Kidney capillary endothelial cell (primary cell): ENCODE measurements at regions not wholly inside any gene's neighbourhood (a gene's known extent, or its start where the extent isn't known, plus 50 kb on each side); places are given as distances from the start of the nearest gene placed in this dataset.
"Not testable (repeated sequence)": the region's sequence is repeated elsewhere in the genome, so short reads cannot be mapped to it uniquely, and the experiment has no call there.

Experiments
- DNase-seq: peaks from one replicate; pipeline ENCODE4 v3.0.0-alpha.2; 2018; ENCODE audit warnings: low spot score

DNA sequence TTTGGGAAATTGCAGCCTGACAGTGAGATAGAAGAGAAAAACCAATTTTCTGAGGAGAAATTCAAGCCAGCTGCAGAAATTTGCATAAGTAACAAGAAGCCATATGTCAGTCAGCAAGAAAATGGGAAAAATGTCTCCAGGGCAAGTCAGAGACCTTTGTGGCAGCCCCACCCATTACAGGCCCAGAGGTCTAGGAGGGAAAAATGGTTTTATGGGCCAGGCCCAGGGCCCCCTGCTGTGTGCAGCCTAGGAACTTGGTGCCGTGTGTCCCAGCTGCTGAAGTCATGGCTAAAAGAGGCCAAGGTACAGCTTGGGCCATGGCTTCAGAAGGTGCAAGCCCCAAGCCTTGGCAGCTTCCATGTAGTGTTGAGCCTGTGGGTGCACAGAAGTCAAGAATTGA, 296.1 kb downstream of the TTC6 start:
- not testable (repeated sequence) for DNase-seq

DNA sequence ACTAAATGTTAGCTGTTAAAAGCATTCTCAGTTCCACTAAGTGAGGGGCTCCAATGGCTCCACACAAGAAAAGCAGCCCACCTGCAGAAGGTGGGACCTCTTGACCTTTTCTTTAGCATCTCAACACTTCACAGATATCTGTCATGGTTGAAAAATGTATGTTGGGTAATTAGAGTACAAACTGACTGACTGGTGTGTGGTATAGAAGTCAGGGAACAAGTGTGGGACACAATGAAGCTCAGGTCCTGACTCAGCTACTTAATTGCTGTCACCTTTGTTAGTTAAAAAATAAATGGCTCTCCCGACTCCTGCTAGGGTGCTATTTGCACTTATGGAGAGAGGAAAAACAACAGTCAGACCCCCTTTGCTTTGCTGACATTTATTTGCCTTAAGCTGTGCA, 299.0 kb downstream of the TTC6 start:
- DNase-seq: no peak

DNA sequence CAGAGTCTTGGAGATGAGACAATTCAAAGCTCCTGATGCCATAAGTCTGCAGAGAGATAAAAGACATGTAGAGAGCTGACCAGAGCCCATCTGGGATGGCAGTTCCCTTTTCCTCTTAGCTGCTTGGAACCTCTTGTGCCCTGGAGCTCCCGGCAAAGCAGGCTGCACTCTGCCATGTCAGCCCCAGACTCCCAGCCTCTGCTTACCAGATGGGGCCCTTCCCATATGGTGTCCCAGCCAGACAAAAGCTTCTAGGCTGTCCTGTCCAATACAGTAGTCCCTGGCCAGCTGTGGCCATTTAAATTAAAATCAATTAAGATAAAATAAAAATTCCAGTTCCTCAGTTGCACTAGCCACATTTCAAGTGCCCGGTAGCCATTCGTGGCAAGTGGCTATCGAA, 303.9 kb downstream of the TTC6 start:
- no peak for DNase-seq

DNA sequence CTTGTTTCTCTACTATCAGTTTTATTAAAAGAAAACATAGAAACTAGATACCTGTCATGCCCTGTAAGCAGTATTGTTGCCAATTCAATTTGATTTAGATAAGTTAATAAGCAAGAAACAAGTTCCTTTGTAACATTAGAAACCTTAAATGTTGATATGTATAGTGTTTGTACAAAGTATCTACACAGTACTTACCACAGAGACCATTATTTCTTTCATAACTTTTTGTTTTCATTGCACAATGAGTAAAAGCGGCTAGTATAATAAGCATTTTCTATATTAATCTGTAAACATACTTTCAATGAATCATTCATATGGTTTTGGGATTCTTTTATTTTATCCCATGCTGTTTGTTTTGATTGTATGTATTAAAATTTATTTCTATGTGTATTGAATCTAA, 305.1 kb downstream of the TTC6 start:
- no peak for DNase-seq

DNA sequence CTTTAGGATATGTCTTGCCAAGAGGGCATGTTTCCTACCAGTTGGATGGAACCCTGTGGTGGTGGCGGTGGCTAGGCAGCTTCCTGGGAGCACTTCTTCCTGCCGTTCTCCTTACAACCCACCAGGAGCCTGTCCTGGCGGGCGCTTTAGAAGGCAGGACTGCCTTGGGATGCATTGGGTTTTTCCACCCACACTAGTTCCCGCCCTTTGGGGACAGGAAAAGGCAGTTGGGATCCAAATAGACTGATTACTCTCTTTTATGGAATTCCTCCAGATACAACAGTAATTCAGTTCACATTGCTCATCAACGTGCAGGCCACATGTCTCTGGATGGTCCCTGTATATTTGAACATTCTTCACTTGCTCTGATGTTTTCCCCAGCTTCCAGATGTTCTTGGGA, 305.7 kb upstream of the SSTR1 start:
- no peak for DNase-seq

DNA sequence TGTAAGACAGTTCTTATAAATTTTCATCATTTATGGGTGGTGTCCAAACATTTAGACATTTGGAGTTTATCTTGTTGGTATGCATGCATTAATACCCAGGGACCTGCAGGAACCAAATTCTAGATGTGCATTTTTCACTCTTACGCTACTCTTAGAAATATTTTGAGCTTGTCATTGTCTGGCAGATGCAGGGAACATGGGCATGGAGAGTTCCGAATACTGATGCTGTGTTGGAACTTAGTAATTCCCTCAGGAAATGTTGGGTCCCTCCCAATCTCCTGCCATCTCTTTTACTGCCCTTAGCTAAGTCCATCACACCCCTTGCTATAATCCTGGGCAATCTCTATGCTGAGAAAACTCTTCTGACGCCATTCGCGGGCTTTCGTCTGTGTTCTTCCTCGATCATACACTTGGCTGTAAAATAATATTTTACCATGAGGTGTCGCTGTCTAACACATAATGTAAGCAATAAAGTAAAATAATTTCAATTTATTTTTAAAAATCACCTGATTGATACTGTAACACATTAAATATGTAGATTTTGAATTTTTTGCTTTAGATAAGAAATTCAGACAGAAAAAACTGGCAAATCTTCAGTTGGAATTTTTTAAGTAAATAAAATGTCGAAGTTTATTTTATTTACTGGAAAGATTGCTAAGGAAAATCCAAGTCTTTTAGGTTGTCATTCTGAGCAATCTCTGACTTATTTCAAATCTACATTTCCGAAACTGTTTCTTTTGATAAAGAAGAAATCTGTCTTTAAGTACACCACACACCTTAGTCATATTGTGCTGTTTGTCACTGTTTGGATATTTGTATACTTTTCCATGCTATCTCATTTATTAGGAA, 304.1 kb upstream of the SSTR1 start:
- peak; percentile 59 for DNase-seq

DNA sequence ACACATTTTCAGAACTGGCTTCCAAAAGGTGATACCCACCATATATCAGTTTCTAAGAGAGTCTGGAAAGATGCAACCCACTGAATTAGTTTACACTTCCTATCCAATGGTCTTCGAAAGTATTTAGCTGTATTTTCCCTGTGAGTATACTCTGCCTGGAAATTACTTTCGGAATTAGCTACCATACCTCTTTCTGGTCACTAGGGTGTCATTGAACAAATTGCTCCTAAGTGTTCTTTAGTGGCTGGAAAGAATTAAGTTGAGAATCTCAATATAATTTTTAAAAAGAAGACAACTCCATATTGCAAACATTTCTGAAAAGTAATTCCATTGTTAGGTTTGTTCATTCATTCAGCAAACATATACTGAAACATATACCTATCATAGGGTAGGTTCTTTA, 283.1 kb upstream of the SSTR1 start:
- DNase-seq: no peak

DNA sequence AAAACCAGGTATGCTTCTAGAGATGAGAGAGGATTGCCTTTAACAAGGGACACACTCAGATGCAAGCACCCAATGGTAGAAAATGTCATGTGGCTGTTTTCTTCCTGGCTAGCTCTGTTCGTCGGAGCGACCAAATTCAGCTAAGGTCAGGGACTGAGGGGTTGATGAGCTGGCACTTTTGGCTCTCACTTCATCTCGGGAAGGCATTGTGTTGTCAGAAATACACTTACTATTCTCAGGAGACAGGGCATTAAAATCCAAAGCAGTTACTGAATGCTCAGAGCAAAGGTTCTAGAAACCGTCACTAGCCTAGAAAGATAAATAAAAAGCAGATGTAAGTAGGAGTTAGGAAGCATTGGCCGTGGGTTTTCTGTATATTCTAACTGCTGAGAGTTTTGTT, 275.7 kb upstream of the SSTR1 start:
- no peak for DNase-seq

DNA sequence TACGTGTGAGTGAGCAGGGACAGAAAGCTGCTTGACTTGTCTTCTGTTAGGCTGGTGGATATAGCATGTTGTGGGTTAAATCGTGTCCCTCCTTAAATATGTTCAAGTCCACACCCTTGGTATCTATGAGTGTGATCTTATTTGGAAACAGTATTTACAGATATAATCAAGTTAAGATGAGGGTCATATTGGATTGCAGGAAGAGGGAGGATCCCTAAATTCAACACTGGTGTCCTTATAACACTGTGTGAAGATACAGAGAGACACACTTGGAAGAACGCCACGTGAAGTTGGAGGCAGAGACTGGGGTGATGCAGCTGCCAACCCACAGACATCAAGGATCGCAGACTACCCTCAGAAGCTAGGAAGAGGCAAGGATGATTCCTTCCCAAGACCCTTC, 275.2 kb upstream of the SSTR1 start:
- DNase-seq: no peak

DNA sequence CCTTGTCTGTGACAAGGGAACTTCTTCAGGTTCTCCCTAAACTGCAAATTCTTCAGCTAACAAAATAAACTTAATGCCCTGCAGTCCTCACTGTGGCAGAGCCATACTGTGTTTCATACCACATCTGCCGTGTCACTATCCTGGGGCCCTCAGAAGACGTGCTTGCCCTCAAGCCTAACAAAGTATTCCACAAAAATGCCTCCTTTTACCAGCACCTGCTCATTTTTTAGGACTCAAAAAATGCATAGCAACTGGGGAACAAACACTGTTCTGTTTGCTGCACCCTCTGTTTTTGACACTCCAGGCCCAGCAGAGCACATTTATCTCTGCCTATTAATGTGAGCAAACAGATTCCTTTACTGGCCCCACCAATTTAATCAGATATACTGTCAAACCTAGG, 270.7 kb upstream of the SSTR1 start:
- no peak for DNase-seq

DNA sequence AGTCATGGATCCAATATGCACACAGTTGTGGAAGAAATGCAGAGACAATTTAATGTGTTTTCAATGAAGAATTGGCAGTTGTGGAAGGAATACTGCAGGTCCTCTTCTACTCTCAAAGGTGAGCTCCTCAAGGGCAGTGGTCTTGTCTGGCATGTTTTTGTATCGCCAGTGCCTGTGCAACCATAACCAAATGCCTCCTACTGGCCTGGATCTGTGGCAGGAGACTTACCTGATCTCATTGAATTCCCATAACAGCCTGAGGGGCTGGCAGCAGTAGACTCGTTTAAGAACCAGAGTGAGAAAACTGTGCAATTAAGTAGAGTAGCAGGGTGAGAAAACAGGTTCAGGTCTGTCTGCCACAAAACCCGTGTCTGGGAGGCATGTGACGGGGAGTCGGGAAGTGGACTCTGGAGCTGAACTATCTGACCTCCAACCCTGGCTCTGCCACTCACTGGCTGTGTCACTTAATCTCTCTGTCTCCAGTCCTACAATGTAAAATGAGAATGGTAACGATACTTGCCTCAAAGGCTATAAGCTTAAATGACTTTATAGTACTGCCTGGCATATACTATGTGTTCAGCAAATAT, 268.2 kb upstream of the SSTR1 start:
- no peak for DNase-seq

DNA sequence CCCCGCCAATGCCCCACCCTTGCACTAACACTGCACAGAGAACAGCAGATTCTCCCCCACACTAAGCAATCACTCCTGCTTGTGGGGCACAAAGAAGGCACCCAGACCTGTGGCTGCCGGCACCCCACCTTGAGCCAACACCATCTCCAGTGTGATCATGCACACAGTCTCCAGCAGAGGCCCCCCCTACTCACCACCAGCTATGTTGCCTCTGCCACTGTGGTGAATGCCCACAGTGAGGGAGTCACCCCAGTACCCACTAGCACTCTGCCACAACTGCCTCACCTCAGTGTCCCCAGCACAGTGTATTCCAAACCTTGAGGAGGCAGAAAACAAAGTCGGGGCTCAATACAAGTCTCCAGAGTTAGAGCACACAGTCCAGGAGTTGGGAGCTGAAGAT, 261.7 kb upstream of the SSTR1 start:
- no peak for DNase-seq

DNA sequence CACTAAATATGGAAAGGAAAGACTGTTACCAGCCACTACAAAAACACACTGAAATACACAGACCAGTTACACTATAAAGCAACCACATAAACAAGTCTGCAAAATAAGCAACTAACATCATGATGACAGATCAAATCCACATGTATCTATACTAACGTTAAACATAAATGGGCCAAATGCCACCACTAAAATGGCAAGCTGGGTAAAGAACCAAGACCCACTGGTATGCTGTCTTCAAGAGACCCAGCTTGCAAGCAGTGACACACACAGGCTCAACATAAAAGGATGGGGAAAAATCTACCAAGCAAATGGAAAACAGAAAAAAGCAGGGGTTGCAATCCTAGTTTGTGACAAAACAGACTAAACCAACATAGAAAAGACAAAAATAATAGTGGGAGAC, 260.9 kb upstream of the SSTR1 start:
- no peak for DNase-seq

DNA sequence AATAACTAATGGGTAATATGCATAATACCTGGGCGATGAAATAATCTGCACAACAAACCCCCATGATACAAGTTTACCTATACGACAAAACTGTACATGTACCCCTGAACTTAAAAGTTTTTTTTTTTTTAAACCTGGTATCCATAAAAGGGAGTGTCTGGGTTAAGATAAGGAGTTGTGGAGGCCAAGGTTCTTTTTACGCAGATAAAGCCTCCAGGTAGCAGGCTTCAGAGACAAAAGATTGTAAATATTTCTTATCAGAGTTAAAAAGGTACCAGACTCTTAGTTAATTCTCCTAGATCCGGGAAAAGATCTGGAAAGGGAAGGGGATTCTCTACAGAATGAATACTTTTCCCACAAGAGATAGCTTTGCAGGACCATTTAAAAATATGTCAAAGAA, 259.4 kb upstream of the SSTR1 start:
- no peak for DNase-seq

DNA sequence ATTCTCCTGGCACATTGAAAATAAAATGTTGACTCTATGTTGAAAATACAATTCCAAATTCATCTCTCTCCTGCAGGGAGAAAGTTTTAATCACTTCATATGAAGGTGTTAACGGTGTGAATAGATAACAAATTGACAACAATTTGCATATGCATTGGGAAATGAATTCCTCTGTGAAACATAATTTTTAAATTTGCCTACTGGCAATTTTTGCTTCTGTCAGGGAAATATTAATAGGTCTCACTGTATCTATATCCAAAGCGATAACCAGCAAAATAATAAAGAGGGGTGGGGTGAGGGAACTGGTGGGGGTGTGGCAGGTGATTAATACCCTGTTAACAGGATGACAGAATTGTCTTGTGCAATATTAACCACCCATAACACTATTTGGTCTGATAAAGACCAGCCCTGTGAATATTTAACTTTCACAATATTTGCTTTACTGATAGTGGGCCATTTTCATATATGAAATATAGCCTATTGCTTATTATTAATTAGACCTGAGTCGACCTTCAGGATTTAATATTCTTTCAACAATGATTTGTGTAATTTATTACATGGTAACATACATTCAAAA, 239.0 kb upstream of the SSTR1 start:
- DNase-seq: no peak

DNA sequence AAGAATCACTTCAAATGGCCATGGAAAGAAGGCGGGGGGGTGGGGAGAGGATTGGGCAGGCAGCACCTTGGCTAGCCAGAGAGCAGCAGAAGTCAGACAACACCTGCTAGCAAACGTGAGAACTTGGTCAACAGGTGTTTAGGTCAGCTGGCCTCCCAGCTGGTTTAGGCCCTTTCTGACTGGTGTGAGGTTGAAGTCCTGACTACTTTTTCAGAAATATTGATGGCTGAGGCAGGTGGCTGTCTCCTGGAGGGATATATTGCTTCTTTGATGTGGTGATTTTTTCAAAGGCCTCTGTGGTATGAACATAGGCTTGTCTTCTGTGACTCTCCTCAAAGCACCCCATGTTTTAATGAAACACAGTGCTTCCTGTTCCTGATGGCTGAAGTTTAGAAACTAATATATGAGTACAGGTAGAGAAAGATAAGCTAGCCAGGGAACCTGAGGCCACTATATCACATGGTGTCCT, 238.2 kb upstream of the SSTR1 start:
- DNase-seq: no peak

DNA sequence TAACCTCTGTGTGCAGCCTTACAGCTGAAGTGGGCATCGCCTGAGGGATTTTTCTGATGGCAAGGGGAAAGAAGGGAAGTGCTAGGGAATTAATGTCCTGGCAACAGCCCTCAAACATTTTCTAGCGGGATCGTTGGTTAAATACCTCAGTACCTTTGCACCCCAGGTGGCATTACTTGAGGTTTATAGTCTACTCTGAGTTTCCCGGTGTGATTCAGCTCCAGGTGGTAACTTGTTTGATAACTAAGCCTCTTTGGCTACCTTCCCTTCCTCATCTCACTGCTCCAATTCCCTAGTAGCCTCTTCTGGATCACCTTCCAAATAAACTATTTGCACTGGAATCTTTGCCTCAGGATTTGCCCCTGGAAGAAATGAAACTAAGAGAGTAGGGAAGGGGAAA, 237.0 kb upstream of the SSTR1 start:
- DNase-seq: no peak

DNA sequence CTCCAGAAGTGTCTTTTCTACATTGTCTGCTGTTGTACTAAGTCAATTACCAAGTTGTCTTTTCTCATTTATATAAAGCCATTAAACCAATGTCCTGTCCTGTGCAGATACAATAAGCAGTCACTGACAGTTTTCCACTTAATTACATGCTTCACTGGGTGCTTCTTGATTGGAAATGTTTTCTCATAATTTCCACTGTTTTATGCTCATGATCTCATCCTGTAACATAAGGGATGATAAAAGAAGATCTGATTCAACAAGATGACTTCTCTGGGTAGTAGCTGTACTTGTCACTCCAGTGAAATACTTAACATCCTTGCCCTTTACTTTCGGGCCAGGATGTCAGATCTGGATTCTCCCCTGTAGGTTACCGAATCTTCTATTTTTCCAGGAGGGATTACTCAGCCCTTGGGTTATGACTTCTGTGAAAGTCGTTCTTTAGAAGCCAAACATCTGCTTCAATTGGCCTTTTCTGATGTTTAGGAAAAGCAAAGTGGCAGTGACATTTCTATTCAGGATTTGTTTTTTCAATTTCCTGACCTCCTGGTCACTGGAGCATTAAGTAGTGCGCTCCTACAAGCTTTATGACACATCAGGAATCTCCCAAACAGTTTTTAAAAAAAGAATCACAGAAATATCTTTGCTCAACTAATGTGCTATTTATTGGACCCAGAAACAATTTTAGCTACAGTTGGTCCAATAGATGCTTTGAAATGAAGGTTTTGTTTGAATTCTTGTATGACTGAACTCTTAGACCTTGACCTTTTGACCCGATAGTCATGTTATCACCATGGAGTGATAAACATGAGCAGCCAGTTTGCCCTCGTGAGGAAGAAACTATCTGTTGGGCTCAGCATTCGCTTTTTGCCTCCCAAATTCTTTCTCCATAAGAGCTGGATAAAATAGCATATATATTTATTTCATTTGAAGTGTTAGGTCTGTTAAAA, 234.5 kb upstream of the SSTR1 start:
- DNase-seq: no peak

DNA sequence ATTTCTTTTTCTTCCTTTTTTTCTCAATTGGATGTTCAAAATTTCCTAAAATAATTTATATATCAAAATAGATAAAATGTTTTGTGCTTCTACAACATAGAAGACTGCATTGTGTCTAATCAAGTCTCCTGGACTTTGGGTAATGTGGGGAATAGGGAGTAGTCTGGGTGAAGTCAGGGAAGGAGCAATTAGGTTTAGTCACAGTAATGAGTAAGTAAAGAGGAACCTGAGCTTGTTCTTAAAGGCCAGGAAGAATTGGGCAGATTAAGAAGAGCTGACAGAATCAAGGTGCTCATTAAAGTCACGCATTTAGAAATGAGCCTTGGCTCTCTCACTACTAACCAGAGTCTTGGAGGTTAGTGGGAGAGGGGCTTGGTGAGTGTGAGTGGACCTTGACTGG, 233.3 kb upstream of the SSTR1 start:
- no peak for DNase-seq

DNA sequence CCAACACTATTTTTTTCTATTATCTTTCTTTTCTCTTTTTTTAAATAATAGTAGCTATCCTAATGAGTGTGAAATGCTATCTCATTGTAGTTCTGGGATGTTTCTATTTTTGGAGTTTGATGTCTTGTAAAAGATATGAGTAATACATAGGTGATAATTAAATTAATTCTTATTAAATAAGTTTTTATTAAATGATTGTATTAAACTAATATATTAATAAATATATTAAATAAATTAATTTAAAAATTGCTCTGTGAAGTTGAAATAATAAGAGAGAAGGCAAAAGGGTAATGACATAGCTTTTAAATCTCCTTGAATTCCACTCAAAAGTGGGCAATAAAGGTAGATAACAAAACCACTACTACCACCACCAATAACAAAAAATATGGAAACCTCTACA, 230.2 kb upstream of the SSTR1 start:
- no peak for DNase-seq

DNA sequence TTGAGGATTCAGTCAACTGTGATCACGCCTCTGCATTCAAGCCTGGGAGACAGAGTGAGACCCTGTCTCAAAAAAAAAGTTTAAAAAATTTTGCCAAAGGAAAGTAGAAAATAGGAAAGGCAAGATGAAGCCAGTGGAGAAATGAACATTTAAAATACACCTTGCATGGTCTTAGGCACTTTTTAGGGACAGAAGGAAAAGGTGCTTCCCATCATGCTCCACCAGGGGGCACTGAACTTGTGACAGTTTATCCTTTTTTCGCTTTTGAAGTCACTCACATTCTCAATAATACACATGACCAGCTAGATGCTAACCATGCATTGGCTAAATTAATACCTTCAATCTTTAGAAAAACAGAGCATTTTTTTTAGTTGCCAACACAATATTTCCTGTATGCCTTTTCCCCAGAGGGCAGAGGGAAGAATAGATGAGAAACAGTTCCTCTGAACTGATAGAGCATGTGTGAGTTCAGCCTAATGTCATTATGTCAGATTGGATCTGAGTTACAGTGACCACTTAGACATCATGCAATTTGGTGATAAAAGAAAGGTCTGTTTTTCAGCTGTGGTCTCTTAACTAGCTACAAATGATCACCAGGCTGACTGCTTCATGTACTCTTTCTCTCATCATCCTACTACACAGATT, 221.8 kb upstream of the SSTR1 start:
- DNase-seq: peak; percentile 28

DNA sequence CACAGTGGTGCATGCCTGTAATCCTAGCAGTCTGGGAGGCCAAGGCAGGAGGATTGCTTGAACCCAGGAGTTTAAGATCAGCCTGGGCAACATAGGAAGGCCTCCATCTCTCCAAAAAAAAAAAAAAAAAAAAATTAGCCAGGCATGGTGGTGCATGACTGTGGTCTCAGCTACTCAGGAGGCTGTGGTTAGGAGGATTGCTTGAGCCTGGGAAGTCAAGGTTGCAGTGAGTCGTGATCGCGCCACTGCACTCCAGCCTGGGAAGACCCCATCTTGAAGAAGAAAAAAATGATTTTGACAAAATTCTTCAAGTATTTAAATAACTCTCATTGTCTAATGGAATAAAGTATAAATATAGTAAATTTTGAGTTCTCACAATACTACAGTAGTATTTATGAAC, 219.2 kb upstream of the SSTR1 start:
- DNase-seq: no peak
